Right hindlimb (tissue), 1 donor: ENCODE measurements at regions not wholly inside any gene's neighbourhood (a gene's known extent, or its start where the extent isn't known, plus 50 kb on each side); places are given as distances from the start of the nearest gene placed in this dataset.

Source experiments
- DNase-seq: peaks from one replicate; pipeline ENCODE4 v3.0.0-alpha.2; 2018

DNA sequence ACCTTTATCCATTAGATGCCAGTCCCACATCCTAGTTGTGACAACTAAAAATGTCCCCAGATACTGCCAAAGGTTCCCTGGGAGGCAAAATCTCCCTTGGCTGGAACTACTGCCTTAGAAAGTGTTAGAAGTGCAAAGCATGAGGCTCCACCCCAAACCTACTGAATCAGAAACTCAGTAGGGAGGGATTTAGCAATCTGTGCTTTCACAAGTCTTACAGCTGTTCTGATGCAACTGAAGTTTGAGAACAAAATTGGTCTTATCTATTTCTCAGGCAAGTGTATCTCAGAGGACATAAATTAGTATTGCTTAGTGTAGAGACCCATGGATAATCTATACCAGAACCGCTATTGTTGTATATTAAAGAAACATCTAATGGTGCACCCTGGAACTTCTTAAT, 70.2 kb downstream of the CLDN1 start:
- no peak for DNase-seq

DNA sequence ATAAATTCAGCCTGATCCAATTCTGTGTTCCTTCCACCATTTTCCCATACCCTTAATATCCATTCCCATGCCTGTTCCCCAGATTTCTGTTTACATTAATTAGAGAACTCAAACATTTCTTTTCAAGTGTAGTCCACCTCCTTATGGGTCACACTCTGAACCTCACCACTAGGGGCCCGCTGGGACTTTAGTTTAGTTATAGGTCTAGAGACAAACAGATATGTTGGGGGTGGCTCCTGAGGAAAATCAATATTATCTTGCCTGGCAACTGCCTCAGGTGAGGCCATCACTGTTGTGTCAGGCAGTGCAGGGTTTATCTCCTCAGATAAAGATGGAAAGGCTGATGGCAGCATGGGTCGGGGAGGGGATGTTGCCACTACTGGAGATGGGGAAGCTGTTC, 72.8 kb downstream of the CLDN1 start:
- no peak for DNase-seq

DNA sequence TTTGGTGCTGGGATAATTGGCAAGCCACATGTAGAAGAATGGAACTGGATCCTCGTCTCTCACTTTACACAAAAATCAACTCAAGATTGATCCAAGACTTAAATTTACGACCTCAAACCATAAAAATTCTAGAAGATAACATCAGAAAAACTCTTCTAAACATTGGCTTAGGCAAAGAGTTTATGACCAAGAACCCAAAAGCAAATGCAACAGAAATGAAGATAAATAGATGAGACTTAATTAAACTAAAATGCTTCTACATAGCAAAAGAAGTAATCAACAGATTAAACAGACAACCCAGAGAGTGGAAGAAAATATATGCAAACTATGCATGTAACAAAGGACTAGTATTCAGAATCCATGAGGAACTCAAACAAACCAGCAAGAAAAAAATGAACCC, 80.1 kb downstream of the CLDN1 start:
- no peak for DNase-seq

DNA sequence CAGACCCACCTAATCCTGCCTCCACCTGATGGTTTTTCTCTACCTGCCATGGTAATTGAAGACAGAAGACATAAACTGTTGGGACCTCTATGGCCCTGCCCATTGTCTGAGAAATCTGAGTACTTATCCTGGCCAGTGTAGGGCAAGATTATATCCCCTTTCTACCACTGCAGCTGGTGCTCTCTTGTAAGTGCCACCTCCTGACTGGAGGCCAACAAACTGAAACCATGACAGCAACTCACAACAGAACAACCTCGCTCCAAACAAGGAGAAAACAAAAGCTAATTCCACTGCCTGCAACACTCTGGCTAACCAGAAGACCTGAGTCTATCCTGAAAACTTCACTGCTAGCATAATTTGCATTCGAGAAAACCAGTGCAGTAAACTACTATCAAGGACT, 82.9 kb downstream of the CLDN1 start:
- DNase-seq: no peak

DNA sequence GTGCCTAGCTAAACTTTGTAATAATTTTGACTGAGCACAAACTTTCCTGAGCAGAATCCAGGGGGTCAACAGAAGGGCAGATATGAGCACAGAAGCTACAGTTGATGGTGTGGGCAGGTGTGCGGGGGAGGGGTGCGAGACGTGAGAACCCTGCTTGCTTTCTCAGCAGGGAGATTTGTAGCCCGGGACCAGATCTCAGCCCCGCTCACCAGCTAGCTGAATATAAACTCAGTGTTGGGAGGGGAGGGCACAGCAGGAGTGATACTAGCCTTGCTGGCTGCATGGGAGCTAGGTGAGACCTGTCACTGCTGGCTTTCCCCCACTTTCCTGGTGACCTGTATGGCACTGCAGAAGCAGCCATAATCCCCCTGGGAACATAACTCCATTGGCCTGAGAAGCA, 83.4 kb downstream of the CLDN1 start:
- DNase-seq: no peak

DNA sequence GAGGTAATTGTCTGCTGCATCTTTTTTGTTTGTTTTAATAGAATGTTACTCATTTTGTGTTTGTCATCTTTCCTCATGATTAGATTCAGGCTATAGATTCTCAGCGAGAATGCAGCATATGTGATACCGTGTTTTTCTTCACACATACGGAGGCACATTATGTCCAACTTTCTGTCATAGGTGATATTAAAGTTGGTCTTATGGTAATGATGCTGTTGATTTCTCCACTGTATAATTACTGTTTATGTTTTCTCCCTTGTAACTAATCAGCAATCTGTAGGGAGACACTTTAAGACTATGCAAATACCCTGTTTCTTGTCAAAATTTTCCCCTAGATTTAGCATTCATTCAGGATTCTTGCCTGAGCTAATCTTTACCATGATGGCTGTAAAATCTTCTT, 87.6 kb downstream of the CLDN1 start:
- DNase-seq: no peak

DNA sequence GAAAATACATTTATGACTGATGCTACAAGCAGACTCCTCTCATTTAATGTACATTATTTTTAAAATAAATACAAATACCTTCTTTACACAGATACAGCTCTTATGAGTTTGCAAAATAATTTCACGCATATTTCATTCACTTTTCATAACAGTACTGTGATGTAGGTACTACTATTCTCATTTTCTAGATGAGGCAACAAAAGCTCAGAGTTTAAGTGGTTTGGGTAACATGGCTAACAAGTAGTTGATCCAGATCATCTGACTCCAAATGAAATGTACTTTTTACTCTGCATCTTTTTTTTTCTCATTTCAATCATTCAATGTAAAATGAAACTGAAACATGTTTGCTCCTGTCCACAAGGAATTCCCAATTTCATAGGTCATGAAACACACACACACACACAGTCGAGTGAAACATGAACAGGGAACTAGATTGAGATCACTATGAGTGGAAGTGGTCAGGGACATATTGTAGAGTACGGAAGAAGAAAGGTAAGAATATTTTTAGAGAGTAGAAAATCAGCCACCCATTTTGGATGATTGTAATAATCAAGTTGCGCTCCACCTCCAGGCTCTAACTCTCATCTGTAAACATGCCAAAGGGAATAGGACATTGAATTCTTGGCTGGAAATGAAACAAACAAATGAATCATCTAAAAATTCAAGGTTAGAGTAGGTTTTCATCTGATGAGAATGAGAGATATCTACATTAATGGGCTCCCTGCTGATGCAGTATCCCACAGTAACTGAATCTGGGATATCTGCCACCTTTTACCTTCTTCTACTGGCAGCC, 92.4 kb downstream of the CLDN1 start:
- DNase-seq: no peak

DNA sequence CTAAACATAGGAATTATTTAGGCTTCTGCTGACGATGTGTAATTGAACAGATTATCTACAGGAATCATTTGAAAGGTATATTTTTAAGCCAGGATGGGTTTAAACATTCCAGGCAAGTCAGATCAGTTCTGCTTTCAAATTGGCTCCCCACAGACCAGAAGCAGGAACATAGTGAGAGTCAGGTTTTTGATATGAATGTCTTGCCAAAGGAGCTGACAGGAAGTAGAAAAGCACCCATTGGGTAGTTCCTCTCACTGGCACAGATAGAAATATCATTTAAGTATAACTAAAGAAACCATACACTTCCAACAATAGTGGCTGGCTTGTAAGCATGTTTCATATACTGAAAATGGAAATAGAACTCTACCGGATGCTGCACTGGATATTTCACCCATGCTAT, 95.2 kb downstream of the CLDN1 start:
- DNase-seq: no peak

DNA sequence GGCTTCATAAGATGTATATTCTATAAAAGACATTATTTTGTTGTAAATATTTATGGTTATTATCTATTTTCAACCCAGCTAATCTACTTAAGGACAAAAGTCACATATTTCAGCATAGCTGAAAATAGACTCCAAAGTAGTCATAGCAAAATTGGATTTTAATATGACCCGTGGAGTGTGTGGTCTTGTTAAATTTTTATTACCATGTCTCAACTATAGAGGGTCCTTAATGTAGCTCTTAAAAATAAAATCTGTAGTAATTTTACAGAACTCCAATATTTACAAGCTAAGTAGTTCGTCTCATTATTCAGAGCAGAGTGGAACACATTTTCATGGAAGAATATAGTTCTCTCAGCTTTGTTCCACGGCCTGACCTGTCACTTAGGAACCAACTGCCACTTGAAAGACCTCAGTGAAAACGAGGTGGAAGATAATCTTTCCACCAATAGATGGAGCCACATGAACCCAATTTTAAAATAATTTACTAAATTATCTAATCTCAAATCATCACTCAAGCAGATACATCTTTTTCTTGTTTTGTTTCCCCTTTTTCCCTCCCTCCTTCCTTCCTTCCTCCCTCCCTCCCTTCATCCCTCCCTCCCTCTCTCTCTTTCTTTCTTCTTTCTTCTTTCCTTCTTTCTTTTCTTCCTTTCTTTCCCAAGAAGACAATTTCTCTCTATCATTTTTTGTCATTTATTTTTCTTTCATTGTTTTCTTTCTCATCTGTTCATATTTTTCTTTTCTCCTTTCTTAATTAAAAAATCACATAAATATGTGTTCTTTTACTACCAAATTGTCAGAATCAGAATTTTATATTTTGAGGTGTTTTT, 97.2 kb downstream of the CLDN1 start:
- no peak for DNase-seq

DNA sequence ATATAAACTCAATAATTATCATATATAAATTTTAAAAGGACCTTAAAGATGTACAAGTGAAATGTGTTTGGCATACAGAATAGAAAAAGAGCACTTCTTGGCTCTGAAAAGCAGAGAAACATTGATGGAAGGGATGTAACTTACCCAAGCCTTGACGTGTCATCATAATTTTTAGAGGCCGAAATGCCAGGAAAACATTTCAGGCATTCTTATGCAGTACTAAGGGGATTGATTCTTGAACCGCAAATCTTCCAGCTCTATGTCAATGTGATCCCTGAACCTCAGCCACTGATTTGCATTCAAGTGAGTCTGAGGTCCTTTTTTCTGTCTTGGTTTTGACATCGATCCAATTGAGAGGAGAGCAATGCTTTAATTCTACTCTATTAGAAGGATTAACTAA, 97.8 kb downstream of the CLDN1 start:
- DNase-seq: no peak

DNA sequence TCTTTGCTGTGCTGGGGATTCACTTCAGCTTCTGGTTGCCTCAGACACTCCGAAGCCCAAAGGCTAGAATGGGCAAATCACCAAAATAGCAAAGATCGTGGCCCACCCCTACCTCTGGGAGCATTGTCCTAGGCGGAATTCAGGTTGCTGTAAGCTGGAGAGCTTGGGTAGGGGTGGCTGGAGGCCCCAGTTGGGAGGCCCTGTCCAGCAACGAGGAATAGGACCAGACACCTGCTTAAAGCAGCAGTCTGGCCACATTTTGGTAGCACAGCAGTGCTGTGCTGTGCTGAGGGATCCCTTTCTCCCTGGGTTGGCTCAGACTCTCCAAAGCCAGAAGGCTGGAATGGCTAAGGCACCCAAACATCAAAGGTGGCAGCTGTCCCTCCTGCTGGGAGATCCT, 99.3 kb downstream of the CLDN1 start:
- DNase-seq: no peak

DNA sequence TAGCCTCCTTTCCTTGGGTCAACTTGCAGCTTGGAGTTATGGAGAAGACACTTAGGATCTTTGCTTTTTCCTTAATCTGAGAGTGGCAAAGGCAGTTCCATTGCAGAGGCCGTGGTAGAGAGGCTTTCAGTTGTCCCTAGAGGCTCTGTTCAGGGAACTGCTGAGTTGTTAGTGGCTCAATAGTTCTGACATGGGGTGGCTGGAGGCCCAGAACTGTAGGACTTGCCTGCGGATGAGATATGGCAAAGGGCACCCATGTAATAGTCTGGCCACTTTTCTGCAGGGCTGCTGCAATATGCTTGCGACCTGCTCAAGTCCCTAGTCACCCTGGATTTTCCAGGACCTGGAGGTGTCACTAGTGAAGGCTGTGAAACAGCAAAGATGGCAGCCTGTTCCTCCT, 99.9 kb downstream of the CLDN1 start:
- DNase-seq: no peak

DNA sequence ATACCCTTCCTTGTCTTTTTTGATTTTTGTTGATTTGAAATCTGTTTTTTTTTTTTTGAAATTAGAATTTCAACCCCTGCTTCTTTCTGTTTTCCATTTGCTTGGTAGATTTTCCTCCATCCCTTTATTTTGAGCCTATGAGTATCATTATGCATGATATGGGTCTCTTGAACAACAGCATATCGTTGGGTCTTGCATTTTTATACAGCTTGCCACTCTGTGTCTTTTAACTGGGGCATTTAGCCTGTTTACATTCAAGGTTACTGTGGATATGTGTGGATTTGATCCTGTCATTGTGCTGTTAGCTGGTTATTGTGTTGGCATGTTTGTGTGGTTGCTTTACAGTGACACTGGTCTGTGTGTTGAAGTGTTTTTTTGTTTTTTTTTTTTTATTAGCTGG, 99.7 kb upstream of the P3H2 start:
- DNase-seq: no peak

DNA sequence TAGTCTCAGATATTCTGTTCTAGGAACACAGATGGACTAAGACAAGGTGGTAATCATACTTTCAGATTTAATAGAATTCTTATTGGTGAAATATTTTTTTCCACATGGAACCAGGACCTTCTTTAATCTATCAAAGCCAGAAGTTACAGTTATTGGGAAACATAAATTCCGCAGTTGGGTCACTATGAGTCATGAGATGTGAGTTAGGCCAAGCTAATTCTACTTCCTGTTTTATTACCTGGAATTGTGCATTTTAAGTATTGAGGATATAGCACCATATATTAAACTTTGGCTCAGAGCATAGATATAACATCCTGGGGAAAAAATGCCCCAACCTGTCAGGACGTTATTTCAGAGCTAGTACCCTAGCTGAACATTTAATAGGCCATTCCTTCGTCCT, 96.4 kb upstream of the P3H2 start:
- DNase-seq: no peak

DNA sequence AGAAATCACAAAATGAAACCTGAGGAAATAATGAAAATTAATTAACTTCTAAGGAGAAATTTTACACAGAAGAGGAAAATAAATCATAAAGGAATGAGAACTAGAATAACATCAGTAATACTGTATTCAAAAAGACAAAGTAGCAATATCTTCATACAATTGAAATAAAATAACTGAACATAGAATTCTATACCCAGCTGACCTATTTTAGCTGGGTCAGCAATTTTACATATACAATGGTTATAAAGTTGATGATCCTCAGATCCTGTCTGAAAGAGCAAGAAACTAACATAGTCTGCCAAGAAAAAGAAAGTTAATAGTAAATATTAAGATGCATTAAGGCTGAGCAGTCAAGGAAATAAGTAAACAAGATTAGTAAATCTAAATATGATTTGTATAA, 93.0 kb upstream of the P3H2 start:
- no peak for DNase-seq

DNA sequence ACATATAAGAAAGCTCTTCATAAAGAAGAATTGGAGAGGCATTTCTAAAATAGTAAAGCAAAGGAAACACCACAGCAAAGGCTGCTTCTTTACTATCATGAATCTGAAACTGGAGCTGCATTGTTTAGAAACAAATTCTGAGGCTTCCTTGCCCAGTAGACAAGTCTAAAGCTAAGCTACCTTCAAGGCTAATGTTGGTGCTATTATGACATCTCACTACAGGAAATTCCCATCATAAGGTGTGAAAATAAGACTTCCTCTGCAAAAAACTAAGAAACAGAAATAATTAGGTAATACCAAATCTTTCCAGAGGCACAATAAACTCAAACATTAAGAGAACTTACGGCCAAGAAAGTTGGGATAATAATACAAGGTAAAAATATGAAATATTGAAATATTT, 89.9 kb upstream of the P3H2 start:
- DNase-seq: no peak

DNA sequence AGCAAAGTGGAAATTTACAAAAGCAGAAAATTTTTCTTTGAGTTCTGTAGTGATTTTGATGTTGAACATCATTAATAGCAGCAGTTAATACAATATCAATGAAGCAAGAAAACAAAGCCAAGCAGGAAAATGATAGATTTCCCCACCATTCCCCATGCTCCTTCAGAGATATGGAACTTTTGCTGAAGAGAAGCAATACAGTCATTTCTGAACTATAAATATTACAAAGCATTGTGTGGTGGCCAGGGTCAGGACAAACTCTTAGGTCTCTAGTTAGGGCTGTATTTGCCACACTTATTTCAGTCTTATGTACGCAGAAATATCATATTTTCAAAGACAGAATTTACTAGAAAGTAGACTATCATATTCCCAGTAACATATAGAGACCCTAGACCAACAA, 88.8 kb upstream of the P3H2 start:
- DNase-seq: no peak

DNA sequence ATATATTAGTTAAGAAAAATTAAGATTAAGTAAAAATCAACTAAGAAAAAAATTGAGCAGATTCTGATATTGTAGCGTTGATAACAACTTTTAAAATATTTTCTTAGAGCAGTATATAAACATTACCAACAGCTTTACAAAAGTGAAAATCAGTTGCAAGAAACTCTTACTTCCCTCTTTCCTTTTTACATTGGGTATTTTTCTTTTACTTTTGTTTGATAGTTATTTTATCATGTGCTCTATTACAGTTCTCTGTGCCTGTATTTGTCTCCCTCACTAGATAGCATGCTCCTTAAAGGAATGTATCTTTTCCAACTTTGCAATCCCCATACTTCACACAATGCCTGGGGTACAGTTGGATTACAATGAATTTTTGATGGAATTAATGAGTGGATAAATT, 87.5 kb upstream of the P3H2 start:
- DNase-seq: no peak

DNA sequence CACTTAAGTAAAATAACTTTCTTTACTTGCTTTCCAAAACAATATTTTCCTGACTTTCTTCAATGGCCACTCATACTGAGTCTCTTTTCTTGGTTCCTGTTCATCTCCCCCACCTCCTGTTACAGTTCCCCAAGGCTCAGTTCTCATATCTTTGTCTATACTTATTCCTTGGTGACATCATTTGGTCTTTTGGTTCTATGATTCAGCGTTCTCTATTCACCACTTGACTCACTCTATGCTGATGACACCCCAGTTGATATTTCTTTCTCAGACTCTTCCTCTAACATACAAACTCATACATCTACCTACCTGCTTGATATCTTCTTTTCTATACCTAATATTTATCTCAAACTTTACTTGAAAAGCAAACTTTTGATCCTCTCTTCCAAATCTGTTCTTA, 85.0 kb upstream of the P3H2 start:
- DNase-seq: no peak

DNA sequence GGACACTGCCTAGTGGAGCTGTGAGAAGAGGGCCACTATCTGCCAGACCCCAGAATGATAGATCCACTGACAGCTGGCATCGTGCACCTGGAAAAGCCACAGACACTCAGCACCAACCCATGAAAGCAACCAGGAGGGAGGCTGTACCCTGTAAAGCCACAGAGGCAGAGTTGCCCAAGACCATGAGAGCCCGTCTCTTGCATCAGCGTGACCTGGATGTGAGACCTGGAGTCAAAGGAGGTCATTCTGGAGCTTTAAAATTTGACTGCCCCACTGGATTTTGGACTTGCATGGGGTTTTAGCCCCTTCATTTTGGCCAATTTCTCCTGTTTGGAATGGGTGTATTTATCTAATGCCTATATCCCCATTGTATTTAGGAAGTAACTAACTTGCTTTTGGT, 83.5 kb upstream of the P3H2 start:
- no peak for DNase-seq

DNA sequence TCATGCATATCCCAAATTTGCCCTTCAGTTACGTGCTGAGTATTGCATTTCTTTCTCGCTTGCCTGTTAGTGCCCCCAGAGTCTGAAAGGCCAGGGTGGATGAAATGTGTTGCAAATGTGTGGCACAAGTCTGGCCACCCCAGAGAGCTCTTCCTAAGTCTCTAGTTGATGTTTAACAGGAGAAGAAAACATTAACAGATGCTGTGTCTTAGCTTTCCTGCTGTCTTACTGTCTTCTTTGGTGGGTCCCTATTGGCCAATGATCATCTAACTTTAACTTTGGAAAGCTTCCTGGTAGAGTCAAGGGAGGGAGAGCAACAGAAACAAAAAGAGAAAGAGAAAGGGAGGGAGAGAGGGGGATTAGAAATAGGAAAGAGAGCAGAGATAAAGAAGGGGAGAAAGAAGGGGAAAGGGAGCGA, 76.7 kb upstream of the P3H2 start:
- DNase-seq: no peak

DNA sequence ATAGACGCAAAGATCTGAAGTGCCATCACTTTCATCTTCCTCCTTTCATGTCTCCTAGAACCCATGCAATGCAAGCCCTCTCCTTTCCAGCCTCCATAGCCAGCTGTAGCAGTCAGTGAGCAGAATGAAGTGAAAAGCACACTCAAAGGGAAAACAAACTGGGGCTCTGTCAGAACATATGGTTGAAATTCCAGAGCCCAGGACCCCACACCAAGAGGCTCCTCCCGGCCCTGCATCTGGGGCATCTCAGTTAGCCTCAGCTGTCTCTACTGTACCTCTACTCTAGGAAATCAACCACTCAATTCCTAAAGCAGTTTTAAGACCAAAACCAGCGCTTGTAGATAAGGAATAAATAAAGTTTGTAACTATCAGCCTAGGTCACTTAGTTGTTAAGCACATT, 73.8 kb upstream of the P3H2 start:
- DNase-seq: no peak

DNA sequence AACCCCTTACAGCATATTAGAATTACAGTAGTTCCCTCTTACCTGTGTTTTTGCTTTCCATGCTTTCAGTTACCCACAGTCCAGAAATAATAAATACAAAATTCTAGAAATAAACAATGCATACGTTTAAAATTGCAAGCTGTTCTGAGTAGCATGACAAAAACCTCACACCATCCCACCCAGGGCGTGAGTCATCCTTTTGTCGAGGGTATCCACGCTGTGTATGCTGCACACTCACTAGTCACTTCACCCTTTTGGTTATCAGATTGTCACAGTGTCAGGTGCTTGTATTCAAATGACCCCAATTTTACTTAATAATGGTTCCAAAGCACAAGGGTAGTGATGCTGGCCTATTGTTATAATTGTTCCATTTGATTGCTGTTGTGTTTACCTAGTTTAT, 72.5 kb upstream of the P3H2 start:
- no peak for DNase-seq

DNA sequence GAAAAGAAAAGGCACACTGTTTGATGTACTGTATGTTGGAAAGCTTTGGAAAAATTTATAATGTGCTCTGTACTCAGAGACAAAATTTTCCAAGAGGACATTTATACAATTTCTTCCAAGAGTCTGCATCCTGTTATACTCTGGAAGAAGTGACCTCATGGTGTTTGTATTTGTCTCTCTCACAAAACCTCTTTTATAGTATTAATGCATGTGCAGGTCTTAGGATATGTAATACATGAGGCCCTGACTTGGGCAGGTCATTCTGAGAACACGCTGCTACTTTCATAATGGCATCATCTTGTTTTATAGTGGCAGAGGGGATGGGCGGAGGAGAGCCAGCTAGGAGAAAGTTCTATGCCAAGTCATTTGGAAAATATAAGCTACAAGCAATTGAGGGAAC, 72.0 kb upstream of the P3H2 start:
- DNase-seq: peak; percentile 53

DNA sequence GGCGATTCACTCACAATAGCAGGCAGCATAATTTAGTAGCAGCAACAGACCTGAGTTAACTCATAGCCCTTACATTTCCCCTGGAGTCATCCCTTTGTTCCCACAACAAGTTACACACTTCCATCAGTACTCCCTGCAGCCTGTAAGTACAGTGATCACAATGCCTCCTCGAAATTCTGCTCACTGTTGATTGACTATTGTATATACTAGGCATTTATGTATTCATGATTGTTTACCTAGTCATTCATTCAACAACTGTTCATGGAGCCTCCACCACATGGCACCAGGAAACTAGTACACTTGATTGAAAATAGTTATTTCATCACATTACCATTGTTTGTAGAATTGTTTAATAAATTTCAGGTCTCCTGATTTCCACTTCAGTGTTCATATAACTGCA, 71.4 kb upstream of the P3H2 start:
- no peak for DNase-seq
